ENCODE measurements at regions not wholly inside any gene's neighbourhood (a gene's known extent, or its start where the extent isn't known, plus 50 kb on each side); places are given as distances from the start of the nearest gene placed in this dataset.

DNA sequence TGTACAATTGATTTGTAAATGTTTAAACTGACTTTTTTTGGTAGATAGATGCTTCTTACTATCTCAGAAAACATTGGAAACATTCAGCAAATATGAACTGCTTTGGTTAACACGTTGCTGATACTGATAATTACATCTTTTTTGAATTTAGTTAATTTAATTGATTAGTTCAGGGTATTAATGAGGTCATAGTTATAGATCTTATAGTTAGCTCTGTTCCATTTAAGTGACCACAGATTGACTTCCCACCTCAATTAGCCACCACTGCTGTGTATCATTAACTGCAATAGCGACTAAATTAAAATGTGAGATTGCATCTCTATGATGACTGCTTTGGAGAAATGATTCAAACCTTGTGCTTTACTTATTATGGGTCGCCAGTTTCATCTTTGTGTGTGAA is 407.1 kb upstream of the EDIL3 start:
- H3K4me1 Mint-ChIP-seq (ENCODE audit: low read depth, unreplicated experiment), result no peaks in the 10 kb centered on the region
- DNase-seq, result no peak
- no peak overlapping the region for H3K4me3 Mint-ChIP-seq (ENCODE audit: unreplicated experiment)
- no peaks in the 10 kb centered on the region for H3K27me3 Mint-ChIP-seq (ENCODE audit: unreplicated experiment)
- H3K27ac Mint-ChIP-seq (ENCODE audit: unreplicated experiment), result no peak overlapping the region
- no peaks in the 10 kb centered on the region for H3K36me3 Mint-ChIP-seq (ENCODE audit: unreplicated experiment)
- TF ChIP-seq, protein P1, sequence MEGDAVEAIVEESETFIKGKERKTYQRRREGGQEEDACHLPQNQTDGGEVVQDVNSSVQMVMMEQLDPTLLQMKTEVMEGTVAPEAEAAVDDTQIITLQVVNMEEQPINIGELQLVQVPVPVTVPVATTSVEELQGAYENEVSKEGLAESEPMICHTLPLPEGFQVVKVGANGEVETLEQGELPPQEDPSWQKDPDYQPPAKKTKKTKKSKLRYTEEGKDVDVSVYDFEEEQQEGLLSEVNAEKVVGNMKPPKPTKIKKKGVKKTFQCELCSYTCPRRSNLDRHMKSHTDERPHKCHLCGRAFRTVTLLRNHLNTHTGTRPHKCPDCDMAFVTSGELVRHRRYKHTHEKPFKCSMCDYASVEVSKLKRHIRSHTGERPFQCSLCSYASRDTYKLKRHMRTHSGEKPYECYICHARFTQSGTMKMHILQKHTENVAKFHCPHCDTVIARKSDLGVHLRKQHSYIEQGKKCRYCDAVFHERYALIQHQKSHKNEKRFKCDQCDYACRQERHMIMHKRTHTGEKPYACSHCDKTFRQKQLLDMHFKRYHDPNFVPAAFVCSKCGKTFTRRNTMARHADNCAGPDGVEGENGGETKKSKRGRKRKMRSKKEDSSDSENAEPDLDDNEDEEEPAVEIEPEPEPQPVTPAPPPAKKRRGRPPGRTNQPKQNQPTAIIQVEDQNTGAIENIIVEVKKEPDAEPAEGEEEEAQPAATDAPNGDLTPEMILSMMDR (IDR thresholded peaks at IDR 0.05; ENCODE audit: partially characterized antibody, unreplicated experiment), result no peak
- H3K9me3 Mint-ChIP-seq (ENCODE audit: unreplicated experiment), result no peaks in the 10 kb centered on the region

DNA sequence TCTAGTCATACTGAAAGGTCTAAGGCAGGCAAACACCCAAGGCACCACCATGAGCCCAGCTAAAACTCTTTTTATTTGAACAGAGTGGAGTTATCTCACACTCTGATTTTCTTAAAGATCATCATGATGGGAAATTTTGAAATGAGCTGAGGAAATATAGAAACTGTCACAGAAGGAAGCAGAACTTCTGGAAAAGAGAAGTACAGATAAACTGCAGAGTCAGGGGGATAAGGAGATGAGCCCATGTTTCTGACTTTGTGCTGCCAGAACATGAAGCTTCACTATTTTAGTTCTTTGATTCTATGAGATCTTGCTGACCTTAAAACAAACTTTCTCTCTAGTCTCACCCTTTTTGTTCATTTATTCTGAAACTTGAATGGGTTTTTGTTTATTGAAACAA is 406.5 kb upstream of the EDIL3 start:
- no peak overlapping the region for H3K27ac Mint-ChIP-seq (ENCODE audit: unreplicated experiment)
- TF ChIP-seq, protein P1 (IDR thresholded peaks at IDR 0.05; ENCODE audit: partially characterized antibody, unreplicated experiment), result no peak
- no peaks in the 10 kb centered on the region for H3K9me3 Mint-ChIP-seq (ENCODE audit: unreplicated experiment)
- H3K4me1 Mint-ChIP-seq (ENCODE audit: low read depth, unreplicated experiment), result no peaks in the 10 kb centered on the region
- no peak for DNase-seq
- no peak overlapping the region for H3K4me3 Mint-ChIP-seq (ENCODE audit: unreplicated experiment)
- no peaks in the 10 kb centered on the region for H3K27me3 Mint-ChIP-seq (ENCODE audit: unreplicated experiment)
- no peaks in the 10 kb centered on the region for H3K36me3 Mint-ChIP-seq (ENCODE audit: unreplicated experiment)

DNA sequence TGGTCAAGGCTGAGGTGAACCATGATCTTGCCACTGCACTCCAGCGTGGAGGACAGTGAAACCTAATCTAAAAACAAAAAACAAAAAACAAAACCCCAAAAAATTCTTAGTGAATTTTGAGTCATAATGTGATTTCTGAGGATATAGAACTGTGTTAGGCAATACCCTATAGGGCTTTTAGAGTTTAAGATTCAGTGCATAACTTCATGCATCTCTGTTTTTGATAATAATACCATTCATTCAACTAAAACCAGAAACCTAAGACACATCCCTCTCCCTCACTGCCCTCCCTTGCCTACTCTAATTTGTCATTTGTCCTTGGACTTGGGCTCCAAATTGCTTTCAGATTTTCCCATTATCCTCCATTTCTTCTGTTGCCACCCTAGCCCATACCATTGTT is 405.7 kb upstream of the EDIL3 start:
- H3K27ac Mint-ChIP-seq (ENCODE audit: unreplicated experiment), result no peak overlapping the region
- TF ChIP-seq, protein P1 (IDR thresholded peaks at IDR 0.05; ENCODE audit: partially characterized antibody, unreplicated experiment), result no peak
- H3K27me3 Mint-ChIP-seq (ENCODE audit: unreplicated experiment), result no peaks in the 10 kb centered on the region
- H3K36me3 Mint-ChIP-seq (ENCODE audit: unreplicated experiment), result no peaks in the 10 kb centered on the region
- H3K4me1 Mint-ChIP-seq (ENCODE audit: low read depth, unreplicated experiment), result no peaks in the 10 kb centered on the region
- no peak overlapping the region for H3K4me3 Mint-ChIP-seq (ENCODE audit: unreplicated experiment)
- H3K9me3 Mint-ChIP-seq (ENCODE audit: unreplicated experiment), result no peaks in the 10 kb centered on the region
- no peak for DNase-seq

DNA sequence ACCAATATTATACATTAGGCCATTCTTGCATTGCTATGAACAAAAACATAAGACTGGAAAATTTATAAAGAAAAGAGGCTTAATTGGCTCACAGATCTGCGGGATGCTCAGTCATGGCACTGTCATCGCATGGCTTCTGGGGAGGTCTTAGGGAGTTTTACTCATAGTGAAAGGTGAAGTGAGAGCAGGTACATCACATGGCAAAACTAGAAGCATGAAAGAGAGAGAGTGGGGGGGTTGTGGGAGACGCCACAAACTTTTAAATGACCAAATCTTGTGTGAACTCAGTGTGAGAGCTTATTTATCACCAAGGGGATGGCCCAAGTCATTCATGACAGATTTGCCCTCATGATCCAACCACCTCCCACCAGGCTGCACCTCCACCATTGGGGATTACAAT is 398.3 kb upstream of the EDIL3 start:
- no peaks in the 10 kb centered on the region for H3K36me3 Mint-ChIP-seq (ENCODE audit: unreplicated experiment)
- H3K4me3 Mint-ChIP-seq (ENCODE audit: unreplicated experiment), result no peak overlapping the region
- no peaks in the 10 kb centered on the region for H3K4me1 Mint-ChIP-seq (ENCODE audit: low read depth, unreplicated experiment)
- no peaks in the 10 kb centered on the region for H3K9me3 Mint-ChIP-seq (ENCODE audit: unreplicated experiment)
- TF ChIP-seq, protein P1 (IDR thresholded peaks at IDR 0.05; ENCODE audit: partially characterized antibody, unreplicated experiment), result no peak
- H3K27ac Mint-ChIP-seq (ENCODE audit: unreplicated experiment), result no peak overlapping the region
- no peak for DNase-seq
- H3K27me3 Mint-ChIP-seq (ENCODE audit: unreplicated experiment), result no peaks in the 10 kb centered on the region

DNA sequence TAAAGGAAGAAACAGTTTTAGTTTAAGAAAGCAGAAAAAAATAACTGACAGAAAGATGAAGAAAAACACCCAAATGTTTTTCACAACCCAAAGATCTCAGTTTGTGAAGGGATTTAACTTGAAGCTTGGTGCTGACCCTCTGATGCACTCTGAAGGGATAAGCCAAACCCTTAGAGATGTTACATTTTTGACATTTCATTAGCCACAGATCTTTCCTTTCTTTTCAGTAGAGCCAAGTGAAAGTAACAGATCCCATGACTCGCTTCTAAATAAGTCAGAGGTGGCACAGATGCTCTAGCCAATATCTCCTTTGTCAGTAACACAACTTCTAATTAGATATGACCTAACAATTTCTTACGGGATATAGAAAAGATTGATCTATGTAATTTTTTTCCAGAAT is 394.5 kb upstream of the EDIL3 start:
- DNase-seq, result no peak
- H3K4me1 Mint-ChIP-seq (ENCODE audit: low read depth, unreplicated experiment), result no peaks in the 10 kb centered on the region
- TF ChIP-seq, protein P1 (IDR thresholded peaks at IDR 0.05; ENCODE audit: partially characterized antibody, unreplicated experiment), result no peak

More for the DNA sequence above, 394.5 kb upstream of the EDIL3 start:
- Mint-ChIP-seq H3K4me3 (ENCODE audit: unreplicated experiment) (no peak overlapping the region), H3K27me3 (ENCODE audit: unreplicated experiment) (no peaks in the 10 kb centered on the region), H3K9me3 (ENCODE audit: unreplicated experiment) (no peaks in the 10 kb centered on the region), H3K36me3 (ENCODE audit: unreplicated experiment) (no peaks in the 10 kb centered on the region), H3K27ac (ENCODE audit: unreplicated experiment) (no peak overlapping the region)

Measured in glutamatergic neuron (in vitro differentiated cells).